GM23338 (cell line): ENCODE measurements at regions not wholly inside any gene's neighbourhood (a gene's known extent, or its start where the extent isn't known, plus 50 kb on each side); places are given as distances from the start of the nearest gene placed in this dataset.

Experiments
- ATAC-seq: fragments of 200-7000 bp; cut with Tn5 transposase; 3 replicates; pipeline ENCODE4 v1.9.1; 2020
- DNase-seq: peaks from one replicate; pipeline ENCODE4 v3.0.0-alpha.2; 2015; ENCODE audit warnings: low spot score
- H2AFZ ChIP-seq: fragments of 200-600 bp; sonication (generic); 2 replicates; pipeline ENCODE4 v1.8.0; 2016; ENCODE audit warnings: antibody characterized with exemption, mild to moderate bottlenecking, moderate library complexity
- H3F3A ChIP-seq: fragments of 200-600 bp; sonication (generic); replicated peaks from 2 replicates; pipeline ENCODE4 v1.8.0; 2017; ENCODE audit warnings: antibody characterized with exemption, mixed run types, low read depth
- H3K27ac ChIP-seq: fragments of 200-600 bp; sonication (generic); 2 replicates; pipeline ENCODE4 v1.6.1; 2016; ENCODE audit warnings: low read depth
- H3K27me3 ChIP-seq: fragments of 200-600 bp; sonication (generic); 2 replicates; pipeline ENCODE4 v1.8.0; 2016; ENCODE audit warnings: mild to moderate bottlenecking, mixed run types, moderate library complexity; ENCODE audit not compliant: insufficient read depth
- H3K36me3 ChIP-seq: fragments of 200-600 bp; sonication (generic); 2 replicates; pipeline ENCODE4 v1.8.0; 2016; ENCODE audit warnings: mild to moderate bottlenecking; ENCODE audit not compliant: insufficient read depth
- H3K4me1 ChIP-seq: fragments of 200-600 bp; sonication (generic); 2 replicates; pipeline ENCODE4 v1.8.0; 2016; ENCODE audit warnings: mild to moderate bottlenecking, moderate library complexity; ENCODE audit not compliant: insufficient read depth
- H3K4me2 ChIP-seq: fragments of 200-600 bp; sonication (generic); 2 replicates; pipeline ENCODE4 v1.7.1; 2017; ENCODE audit warnings: mixed run types
- H3K4me3 ChIP-seq: fragments of 200-600 bp; sonication (generic); 2 replicates; pipeline ENCODE4 v1.6.1; 2016; ENCODE audit warnings: mixed run types
- H3K79me2 ChIP-seq: fragments of 200-600 bp; sonication (generic); replicated peaks from 2 replicates; pipeline ENCODE4 v1.8.0; 2017; ENCODE audit warnings: mild to moderate bottlenecking; ENCODE audit not compliant: insufficient read depth
- H3K9me2 ChIP-seq: fragments of 200-600 bp; sonication (generic); 2 replicates; pipeline ENCODE4 v1.8.0; 2017; ENCODE audit not compliant: insufficient read depth
- H4K20me1 ChIP-seq: fragments of 200-600 bp; sonication (generic); replicated peaks from 2 replicates; pipeline ENCODE4 v1.8.0; 2017; ENCODE audit warnings: mild to moderate bottlenecking; ENCODE audit not compliant: insufficient read depth
- H3K27ac Mint-ChIP-seq: 2 replicates; pipeline ENCODE4 v1.8.0; 2020; ENCODE audit warnings: inconsistent platforms, mild to moderate bottlenecking, moderate library complexity, mixed read lengths
- H3K27me3 Mint-ChIP-seq: 3 replicates; pipeline ENCODE4 v1.8.0; 2022; ENCODE audit warnings: low read depth, mild to moderate bottlenecking, moderate library complexity, mixed read lengths, inconsistent platforms; ENCODE audit not compliant: insufficient read depth, poor library complexity
- H3K36me3 Mint-ChIP-seq: 3 replicates; pipeline ENCODE4 v1.8.0; 2021; ENCODE audit warnings: low read depth, mild to moderate bottlenecking, inconsistent platforms, moderate library complexity, mixed read lengths
- H3K4me1 Mint-ChIP-seq: 3 replicates; pipeline ENCODE4 v1.8.0; 2020; ENCODE audit warnings: mild to moderate bottlenecking, inconsistent platforms, mixed read lengths
- H3K4me3 Mint-ChIP-seq: 3 replicates; pipeline ENCODE4 v1.8.0; 2021; ENCODE audit warnings: moderate library complexity, mild to moderate bottlenecking, inconsistent platforms, mixed read lengths
- H3K9me3 Mint-ChIP-seq: 3 replicates; pipeline ENCODE4 v1.8.0; 2020; ENCODE audit warnings: moderate library complexity, mild to moderate bottlenecking, inconsistent platforms, mixed read lengths
- CREB1 ChIP-seq: fragments of 250-450 bp; sonication (Bioruptor Pico); IDR thresholded peaks from 2 replicates; pipeline ENCODE4 v1.5.0; 2020; ENCODE audit warnings: low read depth, mild to moderate bottlenecking, moderate library complexity
- EZH2 ChIP-seq: fragments of 200-600 bp; sonication (generic); IDR thresholded peaks from one replicate; pipeline ENCODE4 v1.8.0; 2017; ENCODE audit warnings: antibody characterized with exemption, mild to moderate bottlenecking, low read depth; ENCODE audit not compliant: unreplicated experiment
- JUNB ChIP-seq: IDR thresholded peaks from one replicate; pipeline ENCODE4 v1.6.1; 2016; ENCODE audit warnings: antibody characterized with exemption; ENCODE audit not compliant: unreplicated experiment
- NANOG ChIP-seq: IDR thresholded peaks from 2 replicates; pipeline ENCODE4 v1.6.1; 2016; ENCODE audit warnings: antibody characterized with exemption, borderline replicate concordance
- STAT1 ChIP-seq: IDR thresholded peaks from one replicate; pipeline ENCODE4 v1.6.1; 2016; ENCODE audit warnings: antibody characterized with exemption; ENCODE audit not compliant: unreplicated experiment
- ZNF331 ChIP-seq: fragments of 250-450 bp; sonication (Bioruptor Pico); IDR thresholded peaks from 2 replicates; pipeline ENCODE4 v1.5.0; 2020; ENCODE audit warnings: low read depth, mild to moderate bottlenecking, moderate library complexity
- ZNF462 ChIP-seq: fragments of 250-450 bp; sonication (Bioruptor Pico); IDR thresholded peaks from 2 replicates; pipeline ENCODE4 v1.5.0; 2020; ENCODE audit warnings: mild to moderate bottlenecking, moderate library complexity

- TF ChIP-seq ZNF462 (CRISPR knock-in tag) (no peak), CREB1 (CRISPR knock-in tag) (no peak), STAT1 (no peak), JUNB (no peak), EZH2 (no peak)
Observed at GRCh38 chr2:40823478-40823877, 371.6 kb upstream of the SLC8A1 start (continued).

GRCh38 chr2:40824278-40824677 lies 372.4 kb upstream of the SLC8A1 start:
- no peak overlapping the region for H2AFZ ChIP-seq
- no peaks in the 10 kb centered on the region for H3K27me3 Mint-ChIP-seq
- no peaks in the 10 kb centered on the region for H3K9me3 Mint-ChIP-seq

More at GRCh38 chr2:40824278-40824677, 372.4 kb upstream of the SLC8A1 start:
- H3K4me2 ChIP-seq = no peak overlapping the region
- no peaks in the 10 kb centered on the region for H3K27me3 ChIP-seq
- H3K4me3 ChIP-seq = no peak overlapping the region
- Mint-ChIP-seq H3K27ac (no peak overlapping the region), H3K36me3 (no peaks in the 10 kb centered on the region), H3K4me3 (no peak overlapping the region), H3K4me1 (peaks cover 4% of the 10 kb centered on the region; the same call in 1 of the 3 replicates)
- ATAC-seq (no peak), DNase-seq (no peak)
- TF ChIP-seq NANOG (no peak), ZNF331 (no peak), CREB1 (CRISPR knock-in tag) (no peak)
- H4K20me1 ChIP-seq = no peaks in the 10 kb centered on the region
- H3K9me2 ChIP-seq = no peaks in the 10 kb centered on the region
- no peaks in the 10 kb centered on the region for H3K4me1 ChIP-seq
- no peaks in the 10 kb centered on the region for H3K36me3 ChIP-seq
- H3K79me2 ChIP-seq = no peaks in the 10 kb centered on the region
- no peaks in the 10 kb centered on the region for H3F3A ChIP-seq
- H3K27ac ChIP-seq = no peak overlapping the region
